BJ (cell line): ENCODE measurements at regions not wholly inside any gene's neighbourhood (a gene's known extent, or its start where the extent isn't known, plus 50 kb on each side); places are given as distances from the start of the nearest gene placed in this dataset.

Experiments used
- CTCF ChIA-PET: fragments of 350-600 bp; formaldehyde crosslinking; extraction: SDS; loops from one replicate; lab custom pipeline; 2021; ENCODE audit warnings: antibody characterized with exemption, inconsistent platforms; lab: Yijun Ruan, JAX
- POLR2A ChIA-PET: fragments of 300-600 bp; sonication (Branson Sonifier 250); formaldehyde crosslinking; extraction: SDS; loops from one replicate; lab custom pipeline; 2021; ENCODE audit warnings: antibody characterized with exemption; lab: Charles Lee
- DNase-seq: peaks from one replicate; pipeline ENCODE4 v3.0.0-alpha.2; 2011; ENCODE audit warnings: low read depth
- H3K27me3 ChIP-seq: 2 replicates; pipeline ENCODE4 v1.6.0; 2011; ENCODE audit warnings: low read length; ENCODE audit not compliant: control insufficient read depth, insufficient read depth
- H3K36me3 ChIP-seq: 2 replicates; pipeline ENCODE4 v1.5.1; 2011; ENCODE audit warnings: low read length; ENCODE audit not compliant: control insufficient read depth, insufficient read depth
- H3K4me3 ChIP-seq: 2 replicates; pipeline ENCODE4 v1.5.1; 2011; ENCODE audit warnings: low read depth, mild to moderate bottlenecking, control low read depth, low read length
- TF ChIP-seq, protein P1 (sequence below): IDR thresholded peaks from 2 replicates; pipeline ENCODE4 v1.5.1; 2011; ENCODE audit warnings: low read depth, mild to moderate bottlenecking, control low read depth, inconsistent platforms, low read length, moderate library complexity; ENCODE audit not compliant: insufficient read depth

DNA sequence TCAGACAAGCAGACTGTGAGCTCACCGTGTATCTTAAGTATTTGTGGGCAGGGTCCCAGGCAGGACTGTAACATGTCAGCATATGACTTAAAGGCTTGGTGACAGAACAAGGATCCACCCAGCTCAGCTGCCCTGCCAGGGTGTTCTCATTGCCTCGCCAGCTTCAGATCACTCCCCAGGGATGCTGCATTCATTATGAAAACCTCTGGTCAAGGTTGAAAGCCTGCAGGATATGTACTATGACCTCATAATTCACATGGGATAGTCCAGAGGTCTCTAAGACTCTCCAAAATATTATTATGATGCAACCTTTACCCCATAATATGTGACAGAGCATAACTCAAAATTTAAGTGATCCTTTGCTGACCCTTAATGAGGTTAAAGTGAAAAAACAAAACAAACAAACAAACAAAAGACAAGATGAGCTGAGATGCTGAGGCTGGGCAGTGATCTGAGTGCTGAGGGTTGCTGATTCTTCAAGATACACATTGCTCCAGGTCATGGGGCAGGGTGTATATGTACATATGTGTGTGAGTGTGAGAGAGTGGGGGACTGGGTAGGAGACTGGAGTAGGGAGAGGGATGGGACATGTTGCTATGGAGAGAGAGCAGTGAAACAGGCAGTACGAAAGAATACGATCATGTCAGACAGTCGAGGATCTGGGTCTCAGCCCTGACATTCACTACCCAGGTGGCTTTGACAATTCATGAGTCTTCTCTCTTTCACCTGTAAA, 98.8 kb upstream of the DUSP10 start:
- H3K36me3 ChIP-seq: no peaks in the 10 kb centered on the region
- DNase-seq: no peak
- no peak overlapping the region for H3K4me3 ChIP-seq
- POLR2A ChIA-PET: interaction anchor here (0.5 kb wide), 1 partner anchor 232 kb away, joined by 9 read pairs; no protein-coding TSS in a partner anchor
- CTCF ChIA-PET: interaction anchor here (0.6 to 1.9 kb wide), 2 partner anchors 12 to 36 kb away, joined by 3 to 5 read pairs; no protein-coding TSS in a partner anchor
- TF ChIP-seq, protein P1, sequence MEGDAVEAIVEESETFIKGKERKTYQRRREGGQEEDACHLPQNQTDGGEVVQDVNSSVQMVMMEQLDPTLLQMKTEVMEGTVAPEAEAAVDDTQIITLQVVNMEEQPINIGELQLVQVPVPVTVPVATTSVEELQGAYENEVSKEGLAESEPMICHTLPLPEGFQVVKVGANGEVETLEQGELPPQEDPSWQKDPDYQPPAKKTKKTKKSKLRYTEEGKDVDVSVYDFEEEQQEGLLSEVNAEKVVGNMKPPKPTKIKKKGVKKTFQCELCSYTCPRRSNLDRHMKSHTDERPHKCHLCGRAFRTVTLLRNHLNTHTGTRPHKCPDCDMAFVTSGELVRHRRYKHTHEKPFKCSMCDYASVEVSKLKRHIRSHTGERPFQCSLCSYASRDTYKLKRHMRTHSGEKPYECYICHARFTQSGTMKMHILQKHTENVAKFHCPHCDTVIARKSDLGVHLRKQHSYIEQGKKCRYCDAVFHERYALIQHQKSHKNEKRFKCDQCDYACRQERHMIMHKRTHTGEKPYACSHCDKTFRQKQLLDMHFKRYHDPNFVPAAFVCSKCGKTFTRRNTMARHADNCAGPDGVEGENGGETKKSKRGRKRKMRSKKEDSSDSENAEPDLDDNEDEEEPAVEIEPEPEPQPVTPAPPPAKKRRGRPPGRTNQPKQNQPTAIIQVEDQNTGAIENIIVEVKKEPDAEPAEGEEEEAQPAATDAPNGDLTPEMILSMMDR: no peak
- H3K27me3 ChIP-seq: 0 out of 2 replicates have a peak, but pooled peaks cover 1% of the 10 kb centered on the region

DNA sequence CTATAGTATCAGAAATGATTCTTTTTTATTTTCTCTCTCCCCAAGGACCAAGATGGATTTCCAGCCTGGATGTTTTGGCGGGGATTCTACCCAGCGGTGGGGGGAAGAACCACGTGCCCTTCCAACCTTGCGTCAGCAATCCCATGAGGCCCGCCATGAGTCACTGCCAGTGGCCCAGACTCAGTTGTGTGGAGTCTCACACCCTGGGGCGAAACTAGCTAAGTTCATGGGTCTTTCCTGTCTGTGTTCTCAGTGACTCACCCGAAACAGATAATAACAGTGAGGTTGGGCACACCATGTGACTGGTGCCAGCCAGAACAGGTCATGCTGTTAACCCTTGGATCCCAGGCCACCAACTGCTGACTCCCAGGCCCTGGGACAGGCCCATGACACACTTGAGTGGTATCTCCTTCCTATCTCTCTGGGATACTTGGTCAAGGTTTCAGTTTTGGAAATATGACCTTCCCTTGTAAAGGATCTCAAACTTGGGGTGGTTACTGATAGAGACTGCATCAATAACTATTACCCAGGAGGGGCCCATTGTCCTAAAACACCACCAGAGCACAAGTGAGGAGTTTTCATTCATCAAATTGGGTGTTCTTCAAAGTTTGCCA, 98.0 kb upstream of the DUSP10 start:
- no peak for DNase-seq
- TF ChIP-seq, protein P1: no peak
- POLR2A ChIA-PET: no interaction called here

DNA sequence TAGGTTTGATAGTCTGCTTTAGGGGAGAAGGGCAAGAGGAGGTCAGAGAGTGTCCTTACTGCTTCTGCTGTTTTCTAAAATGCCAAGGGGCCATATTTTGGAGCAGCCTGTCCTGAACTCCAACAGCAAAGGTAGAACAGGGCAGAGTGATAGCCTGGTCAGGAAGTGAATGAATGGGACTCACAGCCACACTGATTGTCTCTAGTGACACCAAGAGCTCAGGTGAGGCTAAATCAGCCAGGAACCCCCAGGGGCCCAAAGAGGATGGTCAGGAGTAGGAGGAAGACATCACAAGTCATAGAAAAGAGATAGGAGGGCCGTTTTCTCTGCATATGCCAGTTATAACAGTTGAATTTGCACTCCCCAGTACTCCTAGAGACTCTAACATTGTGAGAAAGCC, 97.4 kb upstream of the DUSP10 start:
- no peak for DNase-seq
- Histone ChIP-seq H3K27me3 (0 out of 2 replicates have a peak, but pooled peaks cover 1% of the 10 kb centered on the region), H3K36me3 (no peaks in the 10 kb centered on the region), H3K4me3 (no peak overlapping the region)
- ChIA-PET POLR2A (no interaction called here), CTCF (interaction anchor here (1.9 kb wide), 1 partner anchor 11 kb away, joined by 5 read pairs; no protein-coding TSS in a partner anchor)
- TF ChIP-seq, protein P1: no peak

More for the DNA sequence above, 98.0 kb upstream of the DUSP10 start:
- H3K36me3 ChIP-seq: no peaks in the 10 kb centered on the region
- H3K27me3 ChIP-seq: 0 out of 2 replicates have a peak, but pooled peaks cover 1% of the 10 kb centered on the region
- no peak overlapping the region for H3K4me3 ChIP-seq
- CTCF ChIA-PET: interaction anchor here (1.9 kb wide), 1 partner anchor 11 kb away, joined by 5 read pairs; no protein-coding TSS in a partner anchor

DNA sequence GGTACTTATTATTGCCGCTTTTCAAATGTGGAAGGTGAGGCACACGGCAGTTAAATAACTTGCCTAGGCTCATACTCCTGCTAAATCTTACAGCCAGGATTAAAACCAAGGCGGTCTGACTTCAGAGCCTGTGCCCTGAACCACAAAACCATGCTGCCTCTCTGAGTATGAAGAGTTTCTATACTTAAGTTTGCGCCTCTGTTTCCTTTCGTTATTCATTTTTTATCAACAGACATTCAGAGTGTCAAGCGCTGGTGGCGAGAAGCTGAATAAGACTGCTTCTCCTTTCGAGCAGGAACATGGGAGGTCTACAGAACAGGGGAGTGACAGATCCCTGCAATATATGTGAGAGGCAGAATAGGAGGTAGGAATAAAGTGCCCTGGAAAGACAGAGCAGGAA, 96.0 kb upstream of the DUSP10 start:
- Histone ChIP-seq H3K4me3 (no peak overlapping the region), H3K27me3 (0 out of 2 replicates have a peak, but pooled peaks cover 1% of the 10 kb centered on the region), H3K36me3 (no peaks in the 10 kb centered on the region)
- TF ChIP-seq, protein P1: no peak
- no peak for DNase-seq
- ChIA-PET POLR2A (no interaction called here), CTCF (no interaction called here)
